Pulmonary artery endothelial cell (primary cell): ENCODE measurements at regions not wholly inside any gene's neighbourhood (a gene's known extent, or its start where the extent isn't known, plus 50 kb on each side); places are given as distances from the start of the nearest gene placed in this dataset.
"Not testable (repeated sequence)": the region's sequence is repeated elsewhere in the genome, so short reads cannot be mapped to it uniquely, and the experiment has no call there.

Source experiments
- DNase-seq: peaks from one replicate; pipeline ENCODE4 v3.0.0-alpha.2; 2011; ENCODE audit warnings: low read depth, low spot score

DNA sequence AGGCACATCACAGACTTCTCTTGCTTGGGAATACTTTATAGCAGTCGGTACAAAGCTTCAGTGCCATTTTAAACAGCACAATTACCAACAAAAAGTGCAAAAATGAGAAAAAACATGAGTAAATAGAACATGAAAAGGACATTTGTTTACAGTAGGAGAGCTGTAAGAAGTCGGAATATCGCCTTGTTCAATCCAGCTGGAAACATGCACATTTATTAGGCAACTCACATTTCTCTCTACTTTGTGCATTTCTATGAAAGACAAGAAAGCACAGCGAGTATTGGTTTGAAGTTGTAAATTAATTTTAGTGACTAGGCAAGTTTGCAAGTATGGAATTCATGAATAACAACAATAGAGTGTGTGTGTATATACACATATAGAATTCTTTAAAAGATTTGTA is 484.7 kb downstream of the DACH1 start:
- DNase-seq, result no peak

DNA sequence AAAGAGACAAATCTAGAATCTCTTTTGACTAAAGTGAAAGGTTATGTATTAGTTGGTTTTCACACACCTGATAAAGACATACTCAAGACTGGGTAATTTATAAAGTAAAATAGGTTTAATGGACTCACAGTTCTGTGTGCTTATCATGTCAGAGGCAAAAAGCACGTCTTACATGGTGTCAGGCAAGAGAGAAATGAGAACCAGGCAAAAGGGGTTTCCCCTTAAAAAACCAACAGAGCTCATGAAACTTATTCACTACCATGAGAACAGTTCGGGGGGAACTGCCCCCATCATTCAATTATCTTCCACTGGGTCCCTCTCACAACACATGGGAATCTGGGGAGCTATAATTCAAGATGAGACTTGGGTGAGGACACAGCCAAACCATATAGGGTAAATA is 486.8 kb downstream of the DACH1 start:
- DNase-seq, result no peak

GRCh38 chr13:71378961-71379905 is 487.8 kb downstream of the DACH1 start:
- no peak for DNase-seq

- DNase-seq, result no peak
Measured at GRCh38 chr13:71374471-71375049, 492.4 kb downstream of the DACH1 start.

GRCh38 chr13:71368336-71368735 is 498.7 kb downstream of the DACH1 start:
- DNase-seq, result no peak

- no peak for DNase-seq
Measured at GRCh38 chr13:71360041-71360440, 507.0 kb downstream of the DACH1 start.

GRCh38 chr13:71359641-71360040 is 507.4 kb downstream of the DACH1 start:
- DNase-seq, result no peak

GRCh38 chr13:71358218-71358617 is 508.8 kb downstream of the DACH1 start:
- DNase-seq, result no peak

DNA sequence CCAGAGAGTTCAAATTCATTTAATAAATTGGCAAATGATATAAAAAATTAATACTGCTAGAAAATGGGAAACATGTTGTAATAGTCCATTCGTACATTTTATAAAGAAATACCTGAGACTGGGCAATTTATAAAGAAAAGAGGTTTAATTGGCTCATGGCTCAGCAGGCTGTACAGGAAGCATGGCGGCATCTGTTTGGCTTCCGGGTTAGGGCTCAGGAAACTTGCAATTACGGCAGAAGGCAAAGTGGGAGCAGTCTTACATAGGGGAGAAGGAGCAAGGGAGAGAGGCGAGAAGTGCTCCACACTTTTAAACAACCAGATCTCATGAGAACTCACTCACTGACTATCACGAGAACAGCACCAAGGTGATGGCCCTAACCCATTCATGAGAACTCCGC is 512.0 kb downstream of the DACH1 start:
- no peak for DNase-seq

- DNase-seq, result no peak
Measured at GRCh38 chr13:71350886-71351285, 516.1 kb downstream of the DACH1 start.

DNA sequence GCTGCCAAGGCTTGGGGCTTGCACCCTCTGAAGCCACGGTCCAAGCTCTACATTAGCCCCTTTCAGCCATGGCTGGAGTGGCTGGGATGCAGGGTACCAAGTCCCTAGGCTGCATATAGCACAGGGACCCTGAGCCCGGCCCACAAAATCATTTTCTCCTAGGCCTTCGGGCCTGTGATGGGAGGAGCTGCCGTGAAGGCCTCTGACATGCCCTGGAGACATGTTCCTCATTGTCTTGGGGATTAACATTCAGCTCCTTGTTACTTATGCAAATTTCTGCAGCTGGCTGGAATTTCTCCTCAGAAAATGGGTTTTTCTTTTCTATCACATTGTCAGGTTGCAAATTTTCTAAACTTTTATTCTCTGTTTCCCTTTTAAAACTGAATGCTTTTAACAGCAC is 521.1 kb downstream of the DACH1 start:
- not testable (repeated sequence) for DNase-seq

DNA sequence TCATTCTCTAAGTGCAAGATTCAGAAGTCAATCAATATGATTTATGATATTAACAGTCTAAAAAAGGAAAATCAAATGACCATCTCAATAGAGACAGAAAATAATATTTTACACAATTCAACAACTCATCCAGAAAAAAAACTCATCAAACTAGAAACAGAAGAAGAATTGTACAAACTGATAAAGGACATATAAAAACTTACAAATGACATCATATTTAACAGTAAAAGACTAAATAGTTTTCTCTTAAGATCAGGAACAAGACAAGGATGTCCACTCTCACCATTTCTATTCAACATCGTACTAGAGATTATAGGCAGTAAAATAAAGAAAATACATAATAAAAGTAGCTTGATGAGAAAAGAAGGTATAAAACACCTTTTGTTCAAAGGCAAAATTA is 527.3 kb downstream of the DACH1 start:
- DNase-seq, result no peak

GRCh38 chr13:71339005-71339404 is 528.0 kb downstream of the DACH1 start:
- DNase-seq, result no peak

DNA sequence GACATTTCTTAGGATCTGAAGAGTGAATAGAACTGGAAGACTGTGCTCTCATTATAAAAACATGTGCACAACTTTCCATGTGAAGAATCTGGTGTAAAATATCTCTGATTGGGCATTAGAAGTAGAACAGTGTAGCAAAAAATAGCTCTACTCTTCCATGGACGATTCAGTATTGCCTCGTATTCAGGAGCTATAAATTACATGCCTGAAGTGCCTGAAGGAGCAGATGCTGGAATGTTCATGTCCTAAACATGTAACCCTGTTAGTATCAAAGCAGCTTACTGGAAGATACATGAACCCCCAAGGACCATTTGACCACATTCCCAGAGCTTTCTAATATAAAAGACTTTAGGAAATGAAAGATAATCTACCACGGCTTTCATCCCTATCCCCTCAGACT is 528.9 kb downstream of the DACH1 start:
- no peak for DNase-seq

- DNase-seq, result no peak
Measured at GRCh38 chr13:71327266-71327665, 539.7 kb downstream of the DACH1 start.

DNA sequence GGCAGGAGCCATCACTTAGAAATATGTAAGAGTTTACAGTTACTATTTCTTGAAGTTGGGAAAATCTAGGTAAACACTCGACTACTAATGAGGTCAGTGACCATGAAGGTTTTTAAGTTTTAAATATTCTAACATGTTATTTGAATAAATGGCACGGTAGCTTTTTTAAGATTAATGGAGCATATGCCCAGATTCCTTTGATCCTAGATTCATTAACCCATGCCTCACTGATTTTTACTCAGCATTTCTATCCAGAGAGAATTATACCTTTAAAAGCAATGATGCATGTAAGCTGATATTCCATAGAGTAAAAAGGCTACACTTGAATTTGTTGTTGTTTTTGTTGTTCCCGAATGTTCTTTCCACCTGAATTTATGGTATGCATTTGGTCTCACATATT is 541.4 kb downstream of the DACH1 start:
- DNase-seq, result no peak

DNA sequence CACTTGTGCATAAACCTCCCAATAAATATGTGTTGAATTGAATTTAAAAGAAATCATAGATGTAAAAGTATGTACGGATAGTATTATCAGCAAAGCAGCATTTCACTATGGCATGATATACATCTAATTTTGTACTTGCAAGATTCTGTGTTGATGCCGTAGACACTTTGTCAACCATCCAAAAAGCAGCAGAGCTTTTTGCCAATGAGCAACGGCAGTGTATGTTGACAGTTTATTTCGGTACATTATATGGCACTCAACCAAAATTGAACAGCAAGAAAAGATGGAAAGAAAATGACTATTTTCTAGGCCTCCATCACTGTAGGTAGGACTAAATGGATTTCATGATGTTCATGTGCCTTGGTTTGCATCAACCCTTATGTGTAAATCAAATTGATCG is 543.7 kb downstream of the DACH1 start:
- no peak for DNase-seq

DNA sequence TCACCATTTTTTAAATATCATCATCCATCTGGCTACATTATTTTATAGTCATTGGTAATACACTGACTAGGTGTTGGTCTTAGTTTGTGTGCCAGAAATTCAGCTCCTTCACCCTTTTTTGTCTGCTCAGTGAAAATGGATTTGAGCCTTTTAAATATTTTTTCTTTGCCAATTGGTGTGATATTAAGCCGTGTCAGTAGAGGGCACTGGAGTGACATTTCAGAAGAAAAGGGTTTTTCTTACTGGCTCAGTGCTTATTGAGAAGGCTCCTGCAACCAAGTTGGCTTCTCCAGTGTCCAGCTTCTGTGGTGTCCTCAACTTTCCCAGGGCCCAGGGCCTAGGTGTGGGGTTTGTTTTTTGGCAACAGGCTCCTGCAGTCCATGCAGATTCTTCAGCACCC is 546.6 kb downstream of the DACH1 start:
- peak; percentile 11 for DNase-seq

DNA sequence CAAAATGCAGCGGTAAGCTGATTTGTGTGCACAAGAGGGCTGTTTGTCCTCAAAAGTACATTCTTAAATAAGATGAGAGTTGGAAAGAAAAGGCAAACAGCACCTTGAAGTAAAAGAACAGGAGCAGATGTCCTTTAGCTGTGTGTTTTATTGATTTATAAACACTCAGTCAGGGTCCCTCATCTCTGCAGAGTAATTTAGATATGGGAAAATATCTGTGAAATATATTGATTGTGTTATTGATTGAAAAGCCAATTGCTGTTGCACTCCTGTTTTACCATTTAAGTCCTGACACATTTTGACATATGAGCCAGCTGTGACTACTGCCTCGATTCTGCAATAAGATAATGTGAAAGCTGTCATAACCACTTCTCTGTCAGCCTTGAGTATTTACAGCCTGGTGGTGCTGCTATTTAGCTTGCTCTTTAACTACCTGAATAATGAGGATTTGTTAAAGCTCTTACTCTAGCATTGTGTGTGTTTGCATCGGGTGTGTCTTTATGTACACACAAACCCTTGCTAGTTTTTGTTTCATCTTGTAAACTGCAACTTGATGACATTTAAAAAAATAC is 550.1 kb downstream of the DACH1 start:
- DNase-seq, result no peak

DNA sequence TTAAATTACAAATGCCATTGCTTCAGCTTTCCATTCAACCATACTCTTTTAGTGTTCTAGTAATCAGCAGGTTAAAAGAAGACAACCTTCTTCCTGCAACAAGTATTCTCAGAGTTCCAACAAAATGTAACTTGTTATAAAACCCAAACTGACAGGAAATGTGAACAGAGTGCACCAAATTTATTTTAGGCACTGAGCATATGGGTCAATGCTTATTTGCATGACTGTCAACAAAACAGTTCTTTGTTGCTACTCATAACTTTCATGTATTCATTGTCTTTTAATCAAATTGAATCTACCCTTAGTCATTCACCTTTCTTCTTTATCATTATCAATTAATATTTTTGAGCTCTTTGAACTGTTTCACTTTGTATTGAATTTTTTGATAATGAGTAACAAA is 554.1 kb downstream of the DACH1 start:
- no peak for DNase-seq

DNA sequence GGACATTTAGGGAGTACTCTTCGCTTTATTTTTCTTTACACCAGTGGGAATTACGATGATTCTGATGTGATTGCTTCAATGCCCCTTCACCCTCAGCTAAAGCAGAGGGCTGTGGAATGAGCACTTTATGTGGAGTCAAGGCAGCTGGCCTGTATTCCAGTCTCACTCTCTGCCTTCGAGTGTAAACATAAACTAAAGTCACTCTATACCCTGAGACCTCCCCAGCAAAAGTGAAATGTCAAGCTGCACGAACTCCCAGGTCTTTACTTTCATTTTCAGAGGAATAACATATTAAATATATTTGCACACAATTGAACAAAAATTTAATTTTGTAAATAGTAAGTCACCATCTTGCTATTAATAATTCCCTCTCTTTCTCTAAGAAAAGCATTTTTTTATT is 557.1 kb downstream of the DACH1 start:
- no peak for DNase-seq

DNA sequence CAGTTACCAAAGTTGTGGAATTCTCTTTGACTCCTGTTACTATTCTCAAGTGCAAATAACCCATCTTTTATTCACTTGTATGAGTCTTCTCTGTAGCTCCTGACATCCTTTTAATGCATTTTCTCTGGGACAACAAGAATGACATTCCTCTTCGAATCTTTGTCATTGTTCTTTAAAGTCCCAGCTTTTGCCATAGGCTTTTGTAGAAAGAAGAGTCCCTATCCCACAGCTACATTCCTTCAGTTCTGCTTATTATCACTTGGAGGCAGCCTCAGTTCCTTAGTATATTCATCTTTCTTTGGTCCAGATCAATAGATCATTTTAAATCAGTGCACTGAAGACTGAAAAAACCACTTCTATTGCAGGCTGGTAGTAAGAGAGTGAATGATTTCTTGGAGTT is 560.2 kb downstream of the DACH1 start:
- no peak for DNase-seq

- no peak for DNase-seq
Measured at GRCh38 chr13:71304861-71305260, 562.1 kb downstream of the DACH1 start.
